GM12891 (cell line): ENCODE measurements at regions not wholly inside any gene's neighbourhood (a gene's known extent, or its start where the extent isn't known, plus 50 kb on each side); places are given as distances from the start of the nearest gene placed in this dataset.

Source experiments
- POLR2A ChIP-seq: IDR thresholded peaks from 2 replicates; pipeline ENCODE4 v1.6.1; 2011; ENCODE audit warnings: low read depth, low read length, control low read depth
- POLR2AphosphoS5 ChIP-seq: IDR thresholded peaks from 2 replicates; pipeline ENCODE4 v1.6.1; 2011; ENCODE audit warnings: low read depth, low read length, control low read depth

- TF ChIP-seq POLR2A (no peak), POLR2AphosphoS5 (no peak)
Observed at GRCh38 chr1:170874671-170875070, 60.7 kb upstream of the MROH9 start.
